Skin epidermis (tissue), 12 donors: ENCODE measurements at regions not wholly inside any gene's neighbourhood (a gene's known extent, or its start where the extent isn't known, plus 50 kb on each side); places are given as distances from the start of the nearest gene placed in this dataset.
"Not testable (repeated sequence)": the region's sequence is repeated elsewhere in the genome, so short reads cannot be mapped to it uniquely, and the experiment has no call there.

Experiments
- H3K27ac ChIP-seq, 21 experiments: fragments of 200-600 bp; sonication (generic) in 11 of 21; one replicate each; pipeline ENCODE4 v1.5.0; 2020; ENCODE audit warnings: mild to moderate bottlenecking in 3 of 21, inconsistent platforms in 2 of 21, moderate library complexity in 2 of 21
- H3K4me3 ChIP-seq, 7 experiments: fragments of 200-600 bp; sonication (generic) in 2 of 7; one replicate each; pipeline ENCODE4 v1.5.0; 2020; ENCODE audit warnings: inconsistent platforms in 2 of 7, mild to moderate bottlenecking in 2 of 7, moderate library complexity in 1 of 7

- Histone ChIP-seq H3K4me3 (no peak overlapping the region), H3K27ac (no peak overlapping the region)
These were observed 217.6 kb downstream of the CAAP1 start for GRCh38 chr9:26675035-26675434.

GRCh38 chr9:26673261-26673660 lies 219.3 kb downstream of the CAAP1 start:
- Histone ChIP-seq H3K27ac (no peak overlapping the region), H3K4me3 (no peak overlapping the region)

GRCh38 chr9:26669701-26670670 lies 222.6 kb downstream of the CAAP1 start:
- Histone ChIP-seq H3K27ac (no peak overlapping the region), H3K4me3 (no peak overlapping the region)

GRCh38 chr9:26667882-26668281 lies 224.7 kb downstream of the CAAP1 start:
- no peak overlapping the region for H3K4me3 ChIP-seq
- H3K27ac ChIP-seq: no peak overlapping the region

- H3K27ac ChIP-seq: no peak overlapping the region
- no peak overlapping the region for H3K4me3 ChIP-seq
These were observed 226.9 kb downstream of the CAAP1 start for GRCh38 chr9:26665666-26666065.

- H3K27ac ChIP-seq, H3K4me3 ChIP-seq: not testable (repeated sequence)
These were observed 228.4 kb downstream of the CAAP1 start for GRCh38 chr9:26664087-26664773.

- Histone ChIP-seq H3K27ac (no peak overlapping the region), H3K4me3 (no peak overlapping the region)
These were observed 230.1 kb downstream of the CAAP1 start for GRCh38 chr9:26662476-26662875.

- Histone ChIP-seq H3K27ac (no peak overlapping the region), H3K4me3 (no peak overlapping the region)
These were observed 234.1 kb downstream of the CAAP1 start for GRCh38 chr9:26658476-26658875.

- Histone ChIP-seq H3K27ac (no peak overlapping the region), H3K4me3 (no peak overlapping the region)
These were observed 234.6 kb downstream of the CAAP1 start for GRCh38 chr9:26657958-26658357.

GRCh38 chr9:26656003-26656870 lies 236.4 kb downstream of the CAAP1 start:
- Histone ChIP-seq H3K4me3 (no peak overlapping the region), H3K27ac (no peak overlapping the region)

GRCh38 chr9:26655166-26655565 lies 237.4 kb downstream of the CAAP1 start:
- no peak overlapping the region for H3K27ac ChIP-seq
- no peak overlapping the region for H3K4me3 ChIP-seq

GRCh38 chr9:26650325-26650724 lies 242.3 kb downstream of the CAAP1 start:
- H3K27ac ChIP-seq: no peak overlapping the region
- no peak overlapping the region for H3K4me3 ChIP-seq

GRCh38 chr9:26643826-26644225 lies 248.8 kb downstream of the CAAP1 start:
- Histone ChIP-seq H3K4me3 (no peak overlapping the region), H3K27ac (no peak overlapping the region)

GRCh38 chr9:26639761-26640160 lies 252.8 kb downstream of the CAAP1 start:
- H3K4me3 ChIP-seq: no peak overlapping the region
- no peak overlapping the region for H3K27ac ChIP-seq

- H3K4me3 ChIP-seq: no peak overlapping the region
- H3K27ac ChIP-seq: no peak overlapping the region
These were observed 255.5 kb downstream of the CAAP1 start for GRCh38 chr9:26637101-26637500.

GRCh38 chr9:26613851-26614350 lies 278.7 kb downstream of the CAAP1 start:
- H3K4me3 ChIP-seq, H3K27ac ChIP-seq: not testable (repeated sequence)

GRCh38 chr9:26612211-26612610 lies 280.4 kb downstream of the CAAP1 start:
- Histone ChIP-seq H3K4me3 (no peak overlapping the region), H3K27ac (no peak overlapping the region)

- no peak overlapping the region for H3K4me3 ChIP-seq
- H3K27ac ChIP-seq: no peak overlapping the region
These were observed 285.8 kb downstream of the CAAP1 start for GRCh38 chr9:26606756-26607155.

GRCh38 chr9:26605367-26605766 lies 287.2 kb downstream of the CAAP1 start:
- Histone ChIP-seq H3K4me3 (no peak overlapping the region), H3K27ac (no peak overlapping the region)

GRCh38 chr9:26604076-26604662 lies 288.4 kb downstream of the CAAP1 start:
- H3K4me3 ChIP-seq: no peak overlapping the region
- H3K27ac ChIP-seq: no peak overlapping the region
